ENCODE measurements at regions not wholly inside any gene's neighbourhood (a gene's known extent, or its start where the extent isn't known, plus 50 kb on each side); places are given as distances from the start of the nearest gene placed in this dataset.
A peak's percentile ranks its signal among the peaks of the same experiment; 100 is the strongest.

GRCh38 chr4:12875640-12876243 lies 608.4 kb downstream of the RAB28 start (continued):
- no peak for TF ChIP-seq GRHL1 (CRISPR knock-in tag; conservative IDR thresholded peaks at IDR 0.05)
- TF ChIP-seq NCOA2 (CRISPR knock-in tag; IDR thresholded peaks at IDR 0.05): no peak
- TF ChIP-seq TEF (CRISPR knock-in tag; IDR thresholded peaks at IDR 0.05): no peak
- peak; percentile 19; the same call in 1 of the 2 replicates for TF ChIP-seq FOSL2 (CRISPR knock-in tag; IDR thresholded peaks at IDR 0.05)
- TF ChIP-seq, protein P1, sequence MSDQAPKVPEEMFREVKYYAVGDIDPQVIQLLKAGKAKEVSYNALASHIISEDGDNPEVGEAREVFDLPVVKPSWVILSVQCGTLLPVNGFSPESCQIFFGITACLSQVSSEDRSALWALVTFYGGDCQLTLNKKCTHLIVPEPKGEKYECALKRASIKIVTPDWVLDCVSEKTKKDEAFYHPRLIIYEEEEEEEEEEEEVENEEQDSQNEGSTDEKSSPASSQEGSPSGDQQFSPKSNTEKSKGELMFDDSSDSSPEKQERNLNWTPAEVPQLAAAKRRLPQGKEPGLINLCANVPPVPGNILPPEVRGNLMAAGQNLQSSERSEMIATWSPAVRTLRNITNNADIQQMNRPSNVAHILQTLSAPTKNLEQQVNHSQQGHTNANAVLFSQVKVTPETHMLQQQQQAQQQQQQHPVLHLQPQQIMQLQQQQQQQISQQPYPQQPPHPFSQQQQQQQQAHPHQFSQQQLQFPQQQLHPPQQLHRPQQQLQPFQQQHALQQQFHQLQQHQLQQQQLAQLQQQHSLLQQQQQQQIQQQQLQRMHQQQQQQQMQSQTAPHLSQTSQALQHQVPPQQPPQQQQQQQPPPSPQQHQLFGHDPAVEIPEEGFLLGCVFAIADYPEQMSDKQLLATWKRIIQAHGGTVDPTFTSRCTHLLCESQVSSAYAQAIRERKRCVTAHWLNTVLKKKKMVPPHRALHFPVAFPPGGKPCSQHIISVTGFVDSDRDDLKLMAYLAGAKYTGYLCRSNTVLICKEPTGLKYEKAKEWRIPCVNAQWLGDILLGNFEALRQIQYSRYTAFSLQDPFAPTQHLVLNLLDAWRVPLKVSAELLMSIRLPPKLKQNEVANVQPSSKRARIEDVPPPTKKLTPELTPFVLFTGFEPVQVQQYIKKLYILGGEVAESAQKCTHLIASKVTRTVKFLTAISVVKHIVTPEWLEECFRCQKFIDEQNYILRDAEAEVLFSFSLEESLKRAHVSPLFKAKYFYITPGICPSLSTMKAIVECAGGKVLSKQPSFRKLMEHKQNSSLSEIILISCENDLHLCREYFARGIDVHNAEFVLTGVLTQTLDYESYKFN (CRISPR knock-in tag; conservative IDR thresholded peaks at IDR 0.05): peak; percentile 65
- TF ChIP-seq ZNF350 (CRISPR knock-in tag; IDR thresholded peaks at IDR 0.05; ENCODE audit: borderline replicate concordance, low read depth): no peak
- TF ChIP-seq, protein P2, sequence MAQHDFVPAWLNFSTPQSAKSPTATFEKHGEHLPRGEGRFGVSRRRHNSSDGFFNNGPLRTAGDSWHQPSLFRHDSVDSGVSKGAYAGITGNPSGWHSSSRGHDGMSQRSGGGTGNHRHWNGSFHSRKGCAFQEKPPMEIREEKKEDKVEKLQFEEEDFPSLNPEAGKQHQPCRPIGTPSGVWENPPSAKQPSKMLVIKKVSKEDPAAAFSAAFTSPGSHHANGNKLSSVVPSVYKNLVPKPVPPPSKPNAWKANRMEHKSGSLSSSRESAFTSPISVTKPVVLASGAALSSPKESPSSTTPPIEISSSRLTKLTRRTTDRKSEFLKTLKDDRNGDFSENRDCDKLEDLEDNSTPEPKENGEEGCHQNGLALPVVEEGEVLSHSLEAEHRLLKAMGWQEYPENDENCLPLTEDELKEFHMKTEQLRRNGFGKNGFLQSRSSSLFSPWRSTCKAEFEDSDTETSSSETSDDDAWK (CRISPR knock-in tag; IDR thresholded peaks at IDR 0.05): no peak
- TF ChIP-seq MED1 (CRISPR knock-in tag; IDR thresholded peaks at IDR 0.05): peak; percentile 38; the same call in 1 of the 2 replicates
- 0 out of 2 replicates have a peak, but pooled peaks have one; percentile 31 for TF ChIP-seq CBX5 (CRISPR knock-in tag; IDR thresholded peaks at IDR 0.05; ENCODE audit: borderline replicate concordance)
- TF ChIP-seq FOXA3 (CRISPR knock-in tag; IDR thresholded peaks at IDR 0.05): peak; percentile 35; the same call in 1 of the 2 replicates
- TF ChIP-seq TBX3 (IDR thresholded peaks at IDR 0.05; ENCODE audit: borderline replicate concordance): peak; percentile 47; the same call in 1 of the 2 replicates
- TF ChIP-seq, protein P3, sequence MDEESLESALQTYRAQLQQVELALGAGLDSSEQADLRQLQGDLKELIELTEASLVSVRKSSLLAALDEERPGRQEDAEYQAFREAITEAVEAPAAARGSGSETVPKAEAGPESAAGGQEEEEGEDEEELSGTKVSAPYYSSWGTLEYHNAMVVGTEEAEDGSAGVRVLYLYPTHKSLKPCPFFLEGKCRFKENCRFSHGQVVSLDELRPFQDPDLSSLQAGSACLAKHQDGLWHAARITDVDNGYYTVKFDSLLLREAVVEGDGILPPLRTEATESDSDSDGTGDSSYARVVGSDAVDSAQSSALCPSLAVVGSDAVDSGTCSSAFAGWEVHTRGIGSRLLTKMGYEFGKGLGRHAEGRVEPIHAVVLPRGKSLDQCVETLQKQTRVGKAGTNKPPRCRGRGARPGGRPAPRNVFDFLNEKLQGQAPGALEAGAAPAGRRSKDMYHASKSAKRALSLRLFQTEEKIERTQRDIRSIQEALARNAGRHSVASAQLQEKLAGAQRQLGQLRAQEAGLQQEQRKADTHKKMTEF (CRISPR knock-in tag; IDR thresholded peaks at IDR 0.05): no peak
- TF ChIP-seq ATRX (CRISPR knock-in tag; IDR thresholded peaks at IDR 0.05; ENCODE audit: borderline replicate concordance): no peak
- TF ChIP-seq ZNF256 (CRISPR knock-in tag; conservative IDR thresholded peaks at IDR 0.05): no peak
- TF ChIP-seq ZNF644 (CRISPR knock-in tag; IDR thresholded peaks at IDR 0.05; ENCODE audit: low read depth): peak; percentile 41; the same call in 1 of the 2 replicates
- no peak for TF ChIP-seq ETV5 (CRISPR knock-in tag; IDR thresholded peaks at IDR 0.05; ENCODE audit: borderline replicate concordance)
- TF ChIP-seq ZMYM2 (CRISPR knock-in tag; IDR thresholded peaks at IDR 0.05): no peak
- TF ChIP-seq SKI (IDR thresholded peaks at IDR 0.05; ENCODE audit: partially characterized antibody): peak; percentile 86
- no peak for TF ChIP-seq SRSF1 (optimal IDR thresholded peaks at IDR 0.05; ENCODE audit: low read depth, low read length)
- TF ChIP-seq ZNF3 (CRISPR knock-in tag; IDR thresholded peaks at IDR 0.05): no peak
- TF ChIP-seq, protein P4, sequence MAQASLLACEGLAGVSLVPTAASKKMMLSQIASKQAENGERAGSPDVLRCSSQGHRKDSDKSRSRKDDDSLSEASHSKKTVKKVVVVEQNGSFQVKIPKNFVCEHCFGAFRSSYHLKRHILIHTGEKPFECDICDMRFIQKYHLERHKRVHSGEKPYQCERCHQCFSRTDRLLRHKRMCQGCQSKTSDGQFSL (CRISPR knock-in tag; IDR thresholded peaks at IDR 0.05): no peak
- TF ChIP-seq ZNF577 (CRISPR knock-in tag; IDR thresholded peaks at IDR 0.05; ENCODE audit: borderline replicate concordance, low read depth): no peak

All from HepG2 (cell line).